Endothelial cell of umbilical vein (primary cell): ENCODE measurements at regions not wholly inside any gene's neighbourhood (a gene's known extent, or its start where the extent isn't known, plus 50 kb on each side); places are given as distances from the start of the nearest gene placed in this dataset.

Source experiments
- BruUV-seq: library from RNA; stranded (reverse); fragments of 400-500 nt; replicated peaks from 2 replicates; lab custom pipeline; 2021; lab: Mats Ljungman, UMichigan
- CTCF ChIA-PET: fragments of 300-600, 350-600 bp; sonication (Branson Sonifier 250); formaldehyde crosslinking; loops from one replicate; lab custom pipeline; 2021; ENCODE audit warnings: antibody characterized with exemption, inconsistent platforms; lab: Charles Lee
- POLR2A ChIA-PET: fragments of 300-600, 350-600 bp; sonication (Branson Sonifier 250); formaldehyde crosslinking; loops from one replicate; lab custom pipeline; 2021; ENCODE audit warnings: antibody characterized with exemption, inconsistent platforms; lab: Charles Lee
- DNase-seq: peaks from one replicate; pipeline ENCODE4 v3.0.0-alpha.2; 2011; ENCODE audit warnings: low read depth, low spot score
- FAIRE-seq: peaks from 2 replicates; lab custom pipeline; 2011; peaks lifted over from hg19 to GRCh38; lab: Jason Lieb, UNC
- H2AFZ ChIP-seq: 2 replicates; pipeline ENCODE4 v1.6.0; 2012; ENCODE audit warnings: low read depth, low read length, control low read depth, inconsistent platforms
- H3K27ac ChIP-seq: 2 replicates; pipeline ENCODE4 v1.5.1; 2011; ENCODE audit warnings: low read depth, mild to moderate bottlenecking, control low read depth, low read length, moderate library complexity; ENCODE audit not compliant: insufficient read depth
- H3K27me3 ChIP-seq, 2 experiments: 2 replicates each; pipeline versions ENCODE4 v1.6.0 to v1.6.1; 2011; ENCODE audit warnings: low read length in 2 of 2, mixed read lengths in 1 of 2; ENCODE audit not compliant: control insufficient read depth in 2 of 2, insufficient read depth in 2 of 2
- H3K36me3 ChIP-seq, 2 experiments: 2 replicates in 1 of 2; 3 replicates in 1 of 2; pipeline ENCODE4 v1.5.1; 2011; ENCODE audit warnings: low read length in 2 of 2, mild to moderate bottlenecking in 1 of 2, moderate library complexity in 1 of 2; ENCODE audit not compliant: control insufficient read depth in 2 of 2, insufficient read depth in 2 of 2; ENCODE audit errors: extremely low read depth in 1 of 2
- H3K4me1 ChIP-seq: 3 replicates; pipeline ENCODE4 v1.5.1; 2011; ENCODE audit warnings: mild to moderate bottlenecking, low read length; ENCODE audit not compliant: control insufficient read depth, insufficient read depth; ENCODE audit errors: extremely low read depth
- H3K4me2 ChIP-seq: 2 replicates; pipeline ENCODE4 v1.6.1; 2011; ENCODE audit warnings: low read length, control low read depth, mixed read lengths; ENCODE audit not compliant: insufficient read depth
- H3K4me3 ChIP-seq, 3 experiments: fragments of 200-600 bp in 1 of 3; sonication (generic), shearing (Covaris generic) in 1 of 3; replicated peaks in 1 of 3; 2 replicates each; pipeline ENCODE4 v1.5.1; 2011 to 2016; ENCODE audit warnings: control low read depth in 3 of 3, low read length in 3 of 3, mild to moderate bottlenecking in 2 of 3, inconsistent platforms in 1 of 3, low read depth in 1 of 3, moderate library complexity in 1 of 3; ENCODE audit not compliant: insufficient read depth in 1 of 3
- H3K79me2 ChIP-seq: 2 replicates; pipeline ENCODE4 v1.6.0; 2012; ENCODE audit warnings: low read length, inconsistent platforms; ENCODE audit not compliant: control insufficient read depth, insufficient read depth
- H3K9ac ChIP-seq: replicated peaks from 2 replicates; pipeline ENCODE3; 2011; ENCODE audit warnings: low read length, control low read depth; ENCODE audit not compliant: insufficient read depth; ENCODE audit errors: extremely low read depth
- H3K9me1 ChIP-seq: replicated peaks from 3 replicates; pipeline ENCODE4 v1.6.0; 2011; ENCODE audit warnings: mild to moderate bottlenecking, low read length; ENCODE audit not compliant: control insufficient read depth, insufficient read depth; ENCODE audit errors: extremely low read depth
- H3K9me3 ChIP-seq: replicated peaks from 2 replicates; pipeline ENCODE4 v1.5.1; 2012; ENCODE audit warnings: low read length, inconsistent platforms; ENCODE audit not compliant: control insufficient read depth, insufficient read depth
- H4K20me1 ChIP-seq: replicated peaks from 2 replicates; pipeline ENCODE3; 2011; ENCODE audit warnings: mild to moderate bottlenecking, low read length; ENCODE audit not compliant: control insufficient read depth, insufficient read depth; ENCODE audit errors: extremely low read depth
- CTCF ChIP-seq, 2 donors: IDR thresholded peaks; 1 replicate in 1 of 2; 2 replicates in 1 of 2; pipeline ENCODE4 v1.5.1; 2011; ENCODE audit warnings: low read length in 2 of 2, mild to moderate bottlenecking in 2 of 2, moderate library complexity in 2 of 2, control low read depth in 1 of 2, inconsistent platforms in 1 of 2, low read depth in 1 of 2; ENCODE audit not compliant: insufficient read depth in 1 of 2; ENCODE audit errors: extremely low read depth in 1 of 2
- EZH2 ChIP-seq: IDR thresholded peaks from 2 replicates; pipeline ENCODE4 v1.6.1; 2012; ENCODE audit warnings: borderline replicate concordance, low read depth, mild to moderate bottlenecking, moderate library complexity, low read length, inconsistent platforms; ENCODE audit not compliant: severe bottlenecking
- FOS ChIP-seq: IDR thresholded peaks from 2 replicates; pipeline ENCODE4 v1.6.1; 2011; ENCODE audit warnings: mild to moderate bottlenecking, low read length, moderate library complexity, borderline replicate concordance; ENCODE audit not compliant: insufficient read depth
- GATA2 ChIP-seq: IDR thresholded peaks from 2 replicates; pipeline ENCODE4 v1.7.0; 2011; ENCODE audit warnings: low read depth, mild to moderate bottlenecking, moderate library complexity, mixed read lengths, low read length; ENCODE audit not compliant: insufficient read length, insufficient read depth
- JUN ChIP-seq: IDR thresholded peaks from 2 replicates; pipeline ENCODE4 v1.6.1; 2011; ENCODE audit warnings: borderline replicate concordance, low read depth; ENCODE audit not compliant: insufficient read length, insufficient read depth
- MYC ChIP-seq: IDR thresholded peaks from one replicate; pipeline ENCODE4 v1.6.1; 2011; ENCODE audit warnings: mild to moderate bottlenecking, low read depth, low read length
- POLR2A ChIP-seq: IDR thresholded peaks from 2 replicates; pipeline ENCODE4 v1.6.1; 2012; ENCODE audit warnings: low read depth, mild to moderate bottlenecking, control low read depth, low read length
- POLR2AphosphoS5 ChIP-seq: IDR thresholded peaks from 2 replicates; pipeline ENCODE4 v1.6.1; 2012; ENCODE audit warnings: low read depth, mild to moderate bottlenecking, control low read depth, low read length, moderate library complexity; ENCODE audit not compliant: insufficient read depth
- dilution Hi-C: fragments of 300-500 bp; cut with MboI; formaldehyde crosslinking; loops from one replicate; pipeline ENCODE4 v1.15.0; 2019; ENCODE audit warnings: low sequenced_read_pairs; ENCODE audit not compliant: extremely low pct_ligation_motif_present
- intact Hi-C: fragments of 100-400 bp; cut with micrococcal nuclease; formaldehyde crosslinking; loops from one replicate; pipeline ENCODE4 v1.10.0; 2022
- TF ChIP-seq, protein P1 (sequence below): IDR thresholded peaks from 2 replicates; pipeline ENCODE4 v1.6.1; 2011; ENCODE audit not compliant: insufficient read depth, insufficient read length

GRCh38 chr6:782141-782540, 89.2 kb upstream of the EXOC2 start:
- Histone ChIP-seq H3K9ac (no peak overlapping the region), H3K4me1 (no peaks in the 10 kb centered on the region), H2AFZ (no peak overlapping the region), H4K20me1 (no peaks in the 10 kb centered on the region), H3K4me3 (no peak overlapping the region), H3K9me1 (no peaks in the 10 kb centered on the region), H3K27ac (no peak overlapping the region), H3K36me3 (no peaks in the 10 kb centered on the region), H3K79me2 (no peaks in the 10 kb centered on the region), H3K9me3 (no peaks in the 10 kb centered on the region), H3K4me2 (no peak overlapping the region), H3K27me3 (no peaks in the 10 kb centered on the region)
- no TSS peak for BruUV-seq
- FAIRE-seq: no peak
- no peak for DNase-seq
- dilution Hi-C loops (no loop called here), intact Hi-C loops (no loop called here)
- TF ChIP-seq GATA2: no peak
- no peak for TF ChIP-seq POLR2AphosphoS5
- TF ChIP-seq, protein P1, sequence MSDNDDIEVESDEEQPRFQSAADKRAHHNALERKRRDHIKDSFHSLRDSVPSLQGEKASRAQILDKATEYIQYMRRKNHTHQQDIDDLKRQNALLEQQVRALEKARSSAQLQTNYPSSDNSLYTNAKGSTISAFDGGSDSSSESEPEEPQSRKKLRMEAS: no peak
- TF ChIP-seq JUN: no peak
- no peak for TF ChIP-seq CTCF (IDR thresholded peaks at IDR 0.05; ENCODE audit: extremely low read depth in 1 of 2, insufficient read depth in 1 of 2, low read depth in 1 of 2, low read length in 2 of 2)
- no peak for TF ChIP-seq FOS
- TF ChIP-seq POLR2A: no peak
- TF ChIP-seq MYC: no peak
- no peak for TF ChIP-seq EZH2
- POLR2A ChIA-PET: no interaction called here
- CTCF ChIA-PET: interaction anchor here (0.8 to 2.8 kb wide), 4 partner anchors 10 to 615 kb away, joined by 3 to 11 read pairs (median 3); no protein-coding TSS in a partner anchor
